OCI-LY1 (cell line): ENCODE measurements at regions not wholly inside any gene's neighbourhood (a gene's known extent, or its start where the extent isn't known, plus 50 kb on each side); places are given as distances from the start of the nearest gene placed in this dataset.
"Not testable (repeated sequence)": the region's sequence is repeated elsewhere in the genome, so short reads cannot be mapped to it uniquely, and the experiment has no call there.

Experiments used
- H2AFZ ChIP-seq: fragments of 200-600 bp; sonication (generic), shearing (Covaris generic); 2 replicates; pipeline ENCODE4 v1.6.0; 2014; ENCODE audit warnings: antibody characterized with exemption, mild to moderate bottlenecking, low read length
- H3F3A ChIP-seq: fragments of 200-600 bp; sonication (generic), shearing (Covaris generic); 2 replicates; pipeline ENCODE4 v1.6.0; 2014; ENCODE audit warnings: mild to moderate bottlenecking, antibody characterized with exemption, low read length, moderate library complexity; ENCODE audit not compliant: insufficient read depth
- H3K27ac ChIP-seq: fragments of 200-600 bp; sonication (generic); 2 replicates; pipeline ENCODE4 v1.5.1; 2014; ENCODE audit warnings: low read length, mixed run types, mild to moderate bottlenecking, low read depth; ENCODE audit not compliant: poor library complexity, severe bottlenecking
- H3K27me3 ChIP-seq: fragments of 200-600 bp; sonication (generic); 2 replicates; pipeline ENCODE4 v1.6.0; 2014; ENCODE audit warnings: antibody characterized with exemption, mild to moderate bottlenecking, low read length, moderate library complexity; ENCODE audit not compliant: insufficient read depth
- H3K36me3 ChIP-seq: fragments of 200-600 bp; sonication (generic); 2 replicates; pipeline ENCODE4 v1.6.1; 2014; ENCODE audit warnings: mild to moderate bottlenecking, antibody characterized with exemption, low read length, moderate library complexity, mixed read lengths; ENCODE audit not compliant: insufficient read depth
- H3K4me1 ChIP-seq: fragments of 200-600 bp; sonication (generic); 2 replicates; pipeline ENCODE4 v1.5.1; 2014; ENCODE audit warnings: mild to moderate bottlenecking, low read length, moderate library complexity; ENCODE audit not compliant: insufficient read depth, severe bottlenecking
- H3K4me2 ChIP-seq: fragments of 200-600 bp; sonication (generic), shearing (Covaris generic); 2 replicates; pipeline ENCODE4 v1.6.1; 2014; ENCODE audit warnings: low read length
- H3K4me3 ChIP-seq: fragments of 200-600 bp; sonication (generic); 2 replicates; pipeline ENCODE4 v1.5.1; 2014; ENCODE audit warnings: low read length, low read depth, mild to moderate bottlenecking, mixed read lengths; ENCODE audit not compliant: poor library complexity, severe bottlenecking
- H3K79me2 ChIP-seq: fragments of 200-600 bp; shearing (Covaris generic); 2 replicates; pipeline ENCODE4 v1.6.1; 2016; ENCODE audit warnings: mixed run types, low read length, mixed read lengths; ENCODE audit not compliant: insufficient read depth
- H3K9ac ChIP-seq: fragments of 200-600 bp; sonication (generic), shearing (Covaris generic); 2 replicates; pipeline ENCODE4 v1.6.1; 2014; ENCODE audit warnings: mild to moderate bottlenecking, low read length, mixed read lengths
- H3K9me2 ChIP-seq: fragments of 200-600 bp; sonication (generic), shearing (Covaris generic); 2 replicates; pipeline ENCODE4 v1.6.1; 2014; ENCODE audit warnings: low read depth, mild to moderate bottlenecking, low read length, mixed read lengths
- H3K9me3 ChIP-seq: fragments of 200-600 bp; shearing (Covaris generic); 2 replicates; pipeline ENCODE4 v1.6.1; 2014; ENCODE audit warnings: low read length, mixed read lengths
- H4K20me1 ChIP-seq: fragments of 200-600 bp; sonication (generic), shearing (Covaris generic); 2 replicates; pipeline ENCODE4 v1.6.0; 2016; ENCODE audit warnings: mild to moderate bottlenecking, low read length; ENCODE audit not compliant: insufficient read depth
- EZH2 ChIP-seq: fragments of 200-600 bp; sonication (generic), shearing (Covaris generic); IDR thresholded peaks from 2 replicates; pipeline ENCODE4 v1.8.0; 2017; ENCODE audit warnings: borderline replicate concordance, mixed run types, mild to moderate bottlenecking, antibody characterized with exemption, low read length, moderate library complexity, mixed read lengths
- TF ChIP-seq, protein P1 (sequence below): fragments of 200-600 bp; sonication (generic), shearing (Covaris generic); IDR thresholded peaks from 2 replicates; pipeline ENCODE4 v1.5.1; 2017; ENCODE audit warnings: mild to moderate bottlenecking, antibody characterized with exemption, low read length, moderate library complexity, mixed read lengths

DNA sequence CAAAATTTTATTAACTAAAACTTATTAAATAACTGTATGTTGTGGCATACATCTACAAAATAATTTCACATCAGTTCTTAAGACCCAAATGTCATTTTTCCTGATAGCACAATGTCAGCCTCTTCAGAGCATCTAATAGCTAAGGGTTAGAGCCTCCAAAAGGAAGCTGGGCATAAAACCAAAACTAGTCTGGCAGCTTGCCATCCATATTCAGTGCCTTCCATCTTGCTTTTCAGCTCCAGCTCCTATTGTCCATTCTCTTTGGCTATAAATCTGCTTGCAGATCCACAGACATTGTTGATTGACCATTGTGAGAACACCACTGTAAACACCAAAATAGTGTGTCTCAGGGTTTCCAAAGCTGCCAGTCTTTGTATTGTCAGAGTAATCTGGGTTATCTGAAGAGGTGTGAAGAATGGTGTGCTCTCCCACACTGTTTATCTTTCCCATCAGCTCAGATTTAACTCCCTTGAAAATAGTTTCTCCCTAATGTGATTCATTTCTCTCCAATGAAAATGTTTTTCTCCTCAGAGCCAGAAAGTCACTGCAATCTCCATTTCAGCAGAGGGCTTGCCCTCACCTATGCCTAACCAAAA is 154.8 kb upstream of the KCNQ5 start:
- H3K4me2 ChIP-seq: no peak overlapping the region

DNA sequence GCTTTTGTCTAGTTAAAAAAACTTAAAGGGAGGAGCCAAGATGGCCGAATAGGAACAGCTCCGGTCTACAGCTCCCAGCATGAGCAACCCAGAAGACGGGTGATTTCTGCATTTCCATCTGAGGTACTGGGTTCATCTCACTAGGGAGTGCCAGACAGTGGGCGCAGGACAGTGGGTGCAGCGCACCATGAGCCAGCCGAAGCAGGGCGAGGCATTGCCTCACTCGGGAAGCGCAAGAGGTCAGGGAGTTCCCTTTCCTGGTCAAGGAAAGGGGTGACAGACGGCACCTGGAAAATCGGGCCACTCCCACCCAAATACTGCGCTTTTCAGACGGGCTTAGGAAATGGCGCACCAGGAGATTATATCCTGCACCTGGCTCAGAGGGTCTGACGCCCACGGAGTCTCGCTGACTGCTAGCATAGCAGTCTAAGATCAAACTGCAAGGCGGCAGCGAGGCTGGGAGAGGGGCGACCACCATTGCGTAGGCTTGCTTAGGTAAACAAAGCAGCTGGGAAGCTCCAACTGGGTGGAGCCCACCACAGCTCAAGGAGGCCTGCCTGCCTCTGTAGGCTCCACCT is 152.4 kb upstream of the KCNQ5 start:
- H4K20me1 ChIP-seq, H3F3A ChIP-seq, H3K9me3 ChIP-seq, H3K27ac ChIP-seq, H3K4me2 ChIP-seq, H3K4me1 ChIP-seq, H3K4me3 ChIP-seq, H3K27me3 ChIP-seq, H3K36me3 ChIP-seq, H3K9ac ChIP-seq, H3K9me2 ChIP-seq, H3K79me2 ChIP-seq, H2AFZ ChIP-seq: not testable (repeated sequence)

More for the DNA sequence above, 154.8 kb upstream of the KCNQ5 start:
- H3K4me3 ChIP-seq: no peak overlapping the region
- no peaks in the 10 kb centered on the region for H3K27me3 ChIP-seq
- no peaks in the 10 kb centered on the region for H3F3A ChIP-seq
- TF ChIP-seq, protein P1, sequence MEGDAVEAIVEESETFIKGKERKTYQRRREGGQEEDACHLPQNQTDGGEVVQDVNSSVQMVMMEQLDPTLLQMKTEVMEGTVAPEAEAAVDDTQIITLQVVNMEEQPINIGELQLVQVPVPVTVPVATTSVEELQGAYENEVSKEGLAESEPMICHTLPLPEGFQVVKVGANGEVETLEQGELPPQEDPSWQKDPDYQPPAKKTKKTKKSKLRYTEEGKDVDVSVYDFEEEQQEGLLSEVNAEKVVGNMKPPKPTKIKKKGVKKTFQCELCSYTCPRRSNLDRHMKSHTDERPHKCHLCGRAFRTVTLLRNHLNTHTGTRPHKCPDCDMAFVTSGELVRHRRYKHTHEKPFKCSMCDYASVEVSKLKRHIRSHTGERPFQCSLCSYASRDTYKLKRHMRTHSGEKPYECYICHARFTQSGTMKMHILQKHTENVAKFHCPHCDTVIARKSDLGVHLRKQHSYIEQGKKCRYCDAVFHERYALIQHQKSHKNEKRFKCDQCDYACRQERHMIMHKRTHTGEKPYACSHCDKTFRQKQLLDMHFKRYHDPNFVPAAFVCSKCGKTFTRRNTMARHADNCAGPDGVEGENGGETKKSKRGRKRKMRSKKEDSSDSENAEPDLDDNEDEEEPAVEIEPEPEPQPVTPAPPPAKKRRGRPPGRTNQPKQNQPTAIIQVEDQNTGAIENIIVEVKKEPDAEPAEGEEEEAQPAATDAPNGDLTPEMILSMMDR: no peak
- no peak for TF ChIP-seq EZH2
- no peak overlapping the region for H3K27ac ChIP-seq
- H4K20me1 ChIP-seq: no peaks in the 10 kb centered on the region
- no peaks in the 10 kb centered on the region for H3K9me3 ChIP-seq
- H3K9ac ChIP-seq: no peak overlapping the region
- H3K36me3 ChIP-seq: no peaks in the 10 kb centered on the region
- H3K9me2 ChIP-seq: no peaks in the 10 kb centered on the region
- H2AFZ ChIP-seq: no peak overlapping the region
- H3K4me1 ChIP-seq: no peaks in the 10 kb centered on the region
- H3K79me2 ChIP-seq: no peaks in the 10 kb centered on the region

DNA sequence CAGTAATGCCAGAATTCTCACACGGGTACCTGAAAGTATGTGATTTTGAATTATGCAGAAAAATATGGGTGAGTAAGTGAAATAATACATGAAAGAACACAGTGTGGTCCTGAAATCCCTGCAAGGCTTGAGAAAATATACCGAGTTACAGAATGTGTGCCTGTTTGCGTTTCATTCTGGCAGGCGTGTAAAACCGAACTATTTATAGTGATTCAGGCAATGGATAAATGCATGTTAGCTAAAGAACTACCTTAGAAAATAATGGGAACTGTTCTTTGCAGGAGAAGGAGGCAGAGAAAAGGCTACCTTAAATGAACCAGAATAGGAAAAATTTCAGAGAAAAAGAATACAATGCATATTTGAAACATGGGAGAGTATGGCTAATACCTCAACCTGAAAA is 145.8 kb upstream of the KCNQ5 start:
- H3K4me1 ChIP-seq: no peaks in the 10 kb centered on the region
- H3K9me3 ChIP-seq: no peaks in the 10 kb centered on the region
- H3K27ac ChIP-seq: no peak overlapping the region
- H2AFZ ChIP-seq: no peak overlapping the region
- H3K36me3 ChIP-seq: no peaks in the 10 kb centered on the region
- H4K20me1 ChIP-seq: no peaks in the 10 kb centered on the region
- H3K4me3 ChIP-seq: no peak overlapping the region
- TF ChIP-seq EZH2: no peak
- TF ChIP-seq, protein P1: no peak
- no peaks in the 10 kb centered on the region for H3K9me2 ChIP-seq
- H3K4me2 ChIP-seq: no peak overlapping the region
- no peaks in the 10 kb centered on the region for H3F3A ChIP-seq
- H3K79me2 ChIP-seq: no peaks in the 10 kb centered on the region
- no peaks in the 10 kb centered on the region for H3K27me3 ChIP-seq
- H3K9ac ChIP-seq: no peak overlapping the region

DNA sequence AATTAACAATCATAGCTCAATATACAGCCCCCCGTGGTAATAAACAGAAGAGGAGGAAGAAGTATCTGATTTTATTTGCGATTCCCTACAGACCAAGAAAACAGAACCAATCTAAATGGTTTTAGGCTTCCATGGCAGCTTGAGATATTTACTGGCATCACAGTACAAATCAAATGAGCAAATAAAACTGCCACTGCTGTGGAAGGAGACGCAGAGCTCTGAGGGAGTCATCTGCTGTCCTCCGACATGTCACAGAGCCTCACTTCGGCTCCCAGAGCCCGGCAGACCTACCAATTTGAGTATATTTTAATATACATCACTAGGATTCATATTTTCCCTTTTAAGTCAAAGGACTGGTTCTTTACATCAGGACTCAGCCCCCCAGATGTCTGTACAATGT is 145.2 kb upstream of the KCNQ5 start:
- Histone ChIP-seq H3F3A (no peaks in the 10 kb centered on the region), H3K4me3 (no peak overlapping the region), H3K36me3 (no peaks in the 10 kb centered on the region), H3K4me2 (no peak overlapping the region), H3K4me1 (no peaks in the 10 kb centered on the region), H3K27me3 (no peaks in the 10 kb centered on the region), H3K79me2 (no peaks in the 10 kb centered on the region), H2AFZ (no peak overlapping the region), H4K20me1 (no peaks in the 10 kb centered on the region), H3K9me3 (no peaks in the 10 kb centered on the region), H3K27ac (no peak overlapping the region), H3K9ac (no peak overlapping the region), H3K9me2 (no peaks in the 10 kb centered on the region)
- TF ChIP-seq, protein P1: no peak
- no peak for TF ChIP-seq EZH2
